ENCODE measurements at regions not wholly inside any gene's neighbourhood (a gene's known extent, or its start where the extent isn't known, plus 50 kb on each side); places are given as distances from the start of the nearest gene placed in this dataset.

DNA sequence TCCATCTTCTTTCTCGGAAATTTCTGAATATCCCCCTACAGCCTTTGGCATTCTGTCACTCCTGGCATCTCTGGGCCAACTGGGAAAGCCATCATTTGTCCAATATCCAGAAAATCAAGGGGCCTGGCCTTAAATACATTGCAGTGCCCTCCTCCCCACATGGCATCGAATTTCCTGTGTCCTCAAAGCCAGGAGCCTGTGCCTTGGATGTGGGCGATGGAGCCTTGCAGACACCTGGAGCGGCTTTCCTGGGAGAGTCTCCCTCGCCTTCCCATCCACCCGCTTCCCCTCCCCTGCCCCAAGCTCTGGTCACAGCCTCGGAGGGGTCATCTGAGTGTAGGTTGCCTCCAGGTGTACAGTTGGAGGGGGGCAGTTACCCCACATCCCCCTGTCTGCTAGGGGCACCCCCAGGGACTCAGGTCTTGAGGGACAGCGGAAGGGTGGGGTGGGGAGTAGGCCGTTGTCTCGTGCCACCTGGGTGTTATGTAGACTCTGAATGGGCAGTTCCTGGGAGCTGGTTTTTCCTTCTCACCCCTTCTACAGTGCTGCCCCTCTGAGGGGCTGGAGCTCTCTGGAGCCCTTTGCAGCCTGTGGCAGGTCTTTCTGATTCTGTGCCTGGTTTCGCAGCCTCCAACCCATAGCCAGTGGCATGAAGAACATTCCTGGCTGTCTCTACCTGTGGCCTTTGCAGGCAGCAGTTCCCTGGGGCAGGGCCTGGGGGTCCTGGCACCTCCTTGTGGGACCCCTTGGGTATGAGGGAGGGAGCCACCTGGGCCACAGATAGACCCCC is 239.8 kb downstream of the SEC14L1 start:
- TF ChIP-seq FOXP2 (optimal IDR thresholded peaks at IDR 0.05; ENCODE audit: borderline replicate concordance, extremely low read depth, extremely low read length, insufficient read depth): no peak
- TF ChIP-seq, protein P1, sequence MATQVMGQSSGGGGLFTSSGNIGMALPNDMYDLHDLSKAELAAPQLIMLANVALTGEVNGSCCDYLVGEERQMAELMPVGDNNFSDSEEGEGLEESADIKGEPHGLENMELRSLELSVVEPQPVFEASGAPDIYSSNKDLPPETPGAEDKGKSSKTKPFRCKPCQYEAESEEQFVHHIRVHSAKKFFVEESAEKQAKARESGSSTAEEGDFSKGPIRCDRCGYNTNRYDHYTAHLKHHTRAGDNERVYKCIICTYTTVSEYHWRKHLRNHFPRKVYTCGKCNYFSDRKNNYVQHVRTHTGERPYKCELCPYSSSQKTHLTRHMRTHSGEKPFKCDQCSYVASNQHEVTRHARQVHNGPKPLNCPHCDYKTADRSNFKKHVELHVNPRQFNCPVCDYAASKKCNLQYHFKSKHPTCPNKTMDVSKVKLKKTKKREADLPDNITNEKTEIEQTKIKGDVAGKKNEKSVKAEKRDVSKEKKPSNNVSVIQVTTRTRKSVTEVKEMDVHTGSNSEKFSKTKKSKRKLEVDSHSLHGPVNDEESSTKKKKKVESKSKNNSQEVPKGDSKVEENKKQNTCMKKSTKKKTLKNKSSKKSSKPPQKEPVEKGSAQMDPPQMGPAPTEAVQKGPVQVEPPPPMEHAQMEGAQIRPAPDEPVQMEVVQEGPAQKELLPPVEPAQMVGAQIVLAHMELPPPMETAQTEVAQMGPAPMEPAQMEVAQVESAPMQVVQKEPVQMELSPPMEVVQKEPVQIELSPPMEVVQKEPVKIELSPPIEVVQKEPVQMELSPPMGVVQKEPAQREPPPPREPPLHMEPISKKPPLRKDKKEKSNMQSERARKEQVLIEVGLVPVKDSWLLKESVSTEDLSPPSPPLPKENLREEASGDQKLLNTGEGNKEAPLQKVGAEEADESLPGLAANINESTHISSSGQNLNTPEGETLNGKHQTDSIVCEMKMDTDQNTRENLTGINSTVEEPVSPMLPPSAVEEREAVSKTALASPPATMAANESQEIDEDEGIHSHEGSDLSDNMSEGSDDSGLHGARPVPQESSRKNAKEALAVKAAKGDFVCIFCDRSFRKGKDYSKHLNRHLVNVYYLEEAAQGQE (IDR thresholded peaks at IDR 0.05; ENCODE audit: insufficient read depth in 1 of 2, low read depth in 2 of 2, low read length in 2 of 2): no peak
- TF ChIP-seq POLR2AphosphoS5 (IDR thresholded peaks at IDR 0.05; ENCODE audit: low read depth, low read length): no peak
- no peak for TF ChIP-seq TAF1 (IDR thresholded peaks at IDR 0.05; ENCODE audit: borderline replicate concordance, insufficient read depth, low read length)

DNA sequence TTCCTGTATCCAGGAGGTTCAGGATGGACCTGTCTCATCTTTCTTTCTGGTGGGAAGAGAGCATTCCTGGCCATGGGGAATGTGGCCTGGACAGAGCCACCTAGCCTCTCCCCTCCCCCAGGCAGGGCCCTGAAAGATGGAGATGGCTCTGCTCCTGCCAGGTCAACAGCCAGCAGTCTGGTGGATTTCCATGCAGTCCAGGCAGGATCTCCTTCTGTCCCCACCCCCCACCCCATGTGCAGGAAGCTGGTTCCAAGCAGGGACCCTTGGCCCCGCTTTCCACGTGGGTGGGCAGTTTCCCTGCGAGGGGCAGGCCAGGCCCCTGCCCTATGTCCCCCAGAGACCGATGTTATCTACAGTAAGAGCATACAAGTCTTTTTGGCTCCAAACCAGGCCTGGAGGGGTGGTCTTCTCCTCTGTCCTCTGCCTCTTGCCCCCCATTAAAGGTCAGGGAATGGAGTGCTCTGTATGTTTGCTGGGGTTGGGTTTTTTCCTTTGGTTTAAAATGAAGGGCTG is 240.5 kb downstream of the SEC14L1 start:
- TF ChIP-seq, protein P1 (IDR thresholded peaks at IDR 0.05; ENCODE audit: insufficient read depth in 1 of 2, low read depth in 2 of 2, low read length in 2 of 2): no peak
- no peak for TF ChIP-seq SIN3A (IDR thresholded peaks at IDR 0.05; ENCODE audit: borderline replicate concordance, insufficient read depth, low read length)

DNA sequence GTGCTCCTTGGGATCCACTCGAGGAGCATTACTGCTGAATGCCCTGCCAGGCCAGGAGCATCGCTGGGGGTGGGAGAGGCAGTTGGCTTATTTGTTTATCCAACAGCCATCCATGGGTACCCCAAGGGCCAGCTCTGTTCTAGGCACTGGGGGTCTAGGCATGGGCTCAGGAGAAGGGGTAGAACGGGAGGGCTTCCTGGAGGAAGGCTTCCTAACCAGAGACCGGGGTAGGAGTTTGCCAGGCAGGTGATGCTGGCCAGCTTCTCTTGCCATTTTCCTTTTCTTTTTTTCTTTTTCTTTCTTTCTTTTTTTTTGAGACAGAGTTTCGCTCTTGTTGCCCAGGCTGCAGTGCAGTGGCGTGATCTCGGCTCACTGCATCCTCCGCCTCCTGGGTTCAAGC is 241.0 kb downstream of the SEC14L1 start:
- no peak for TF ChIP-seq POLR2AphosphoS5 (IDR thresholded peaks at IDR 0.05; ENCODE audit: low read depth, low read length)
- no peak for TF ChIP-seq FOXP2 (optimal IDR thresholded peaks at IDR 0.05; ENCODE audit: borderline replicate concordance, extremely low read depth, extremely low read length, insufficient read depth)
- no peak for TF ChIP-seq TAF1 (IDR thresholded peaks at IDR 0.05; ENCODE audit: borderline replicate concordance, insufficient read depth, low read length)
- TF ChIP-seq, protein P1 (IDR thresholded peaks at IDR 0.05; ENCODE audit: insufficient read depth in 1 of 2, low read depth in 2 of 2, low read length in 2 of 2): no peak
- no peak for TF ChIP-seq SIN3A (IDR thresholded peaks at IDR 0.05; ENCODE audit: borderline replicate concordance, insufficient read depth, low read length)

- TF ChIP-seq FOXP2 (optimal IDR thresholded peaks at IDR 0.05; ENCODE audit: borderline replicate concordance, extremely low read depth, extremely low read length, insufficient read depth) (no peak), SIN3A (IDR thresholded peaks at IDR 0.05; ENCODE audit: borderline replicate concordance, insufficient read depth, low read length) (no peak), POLR2AphosphoS5 (IDR thresholded peaks at IDR 0.05; ENCODE audit: low read depth, low read length) (no peak), TAF1 (IDR thresholded peaks at IDR 0.05; ENCODE audit: borderline replicate concordance, insufficient read depth, low read length) (no peak)
- TF ChIP-seq, protein P1 (IDR thresholded peaks at IDR 0.05; ENCODE audit: insufficient read depth in 1 of 2, low read depth in 2 of 2, low read length in 2 of 2): no peak
These were observed 241.7 kb downstream of the SEC14L1 start for GRCh38 chr17:77382356-77382911.

All from PFSK-1 (cell line).